Activated CD4-positive, alpha-beta T cell treated with anti-CD3 and anti-CD28 coated beads for 24 hours (primary cell): ENCODE measurements at regions not wholly inside any gene's neighbourhood (a gene's known extent, or its start where the extent isn't known, plus 50 kb on each side); places are given as distances from the start of the nearest gene placed in this dataset.

Experiments used
- DNase-seq, 2 donors: peaks; one replicate each; pipeline ENCODE4 v3.0.0-alpha.2; 2020; ENCODE audit warnings: low read depth in 2 of 2

DNA sequence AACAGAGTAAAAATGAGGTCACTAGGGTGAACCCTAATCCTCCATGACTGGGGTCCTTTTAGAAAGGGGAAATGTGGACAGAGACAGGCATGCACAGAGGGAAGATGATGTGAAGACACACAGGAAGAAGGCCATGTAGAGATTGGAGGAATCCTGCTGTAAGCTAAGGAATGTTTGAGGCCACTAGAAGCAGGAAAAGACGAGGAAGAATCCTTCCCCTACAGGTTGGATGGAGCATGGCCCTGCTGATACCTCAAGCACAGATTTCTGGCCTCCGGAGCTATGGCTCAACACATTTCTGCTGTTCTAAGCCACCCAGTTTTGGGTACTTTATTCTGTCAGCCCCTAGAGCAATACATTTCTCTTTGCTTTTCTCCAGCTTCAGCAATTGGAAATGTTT lies 486.9 kb downstream of the MIAT start:
- no peak for DNase-seq

DNA sequence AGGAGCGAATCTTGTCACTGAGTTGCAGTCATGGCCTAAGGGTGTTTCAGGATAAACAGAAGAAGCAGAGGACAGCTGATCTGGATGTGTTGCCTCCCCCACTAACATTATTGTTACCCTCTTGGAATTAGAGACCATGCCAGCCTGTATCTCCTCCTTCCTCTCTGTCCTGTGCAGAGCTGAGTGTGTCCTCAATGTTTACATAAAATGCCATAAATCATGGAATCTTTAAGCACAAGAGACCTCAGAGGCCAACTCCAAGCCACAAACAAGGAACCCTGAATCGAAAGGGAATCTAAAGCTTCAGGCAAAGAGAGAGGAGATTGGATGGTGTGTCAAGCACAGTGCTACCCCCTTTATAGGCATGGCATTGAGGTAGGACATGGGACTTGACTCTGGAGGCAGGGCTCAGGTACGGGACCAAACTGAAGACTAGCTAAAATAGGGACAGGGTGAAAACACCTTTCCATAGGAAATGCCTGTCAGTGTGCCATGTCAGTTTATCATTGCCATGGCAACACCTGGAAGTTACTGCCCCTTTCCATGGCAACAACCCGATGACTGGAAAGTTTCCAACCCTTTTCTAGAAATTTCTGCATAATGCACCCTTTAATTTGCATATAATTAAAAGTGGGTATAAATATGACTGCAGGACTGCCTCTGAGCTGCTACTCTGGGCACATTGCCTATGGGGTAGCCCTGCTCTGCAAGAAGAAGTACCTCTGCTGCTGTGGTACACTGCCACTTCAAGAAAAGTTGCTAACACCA lies 489.7 kb downstream of the MIAT start:
- DNase-seq = no peak

DNA sequence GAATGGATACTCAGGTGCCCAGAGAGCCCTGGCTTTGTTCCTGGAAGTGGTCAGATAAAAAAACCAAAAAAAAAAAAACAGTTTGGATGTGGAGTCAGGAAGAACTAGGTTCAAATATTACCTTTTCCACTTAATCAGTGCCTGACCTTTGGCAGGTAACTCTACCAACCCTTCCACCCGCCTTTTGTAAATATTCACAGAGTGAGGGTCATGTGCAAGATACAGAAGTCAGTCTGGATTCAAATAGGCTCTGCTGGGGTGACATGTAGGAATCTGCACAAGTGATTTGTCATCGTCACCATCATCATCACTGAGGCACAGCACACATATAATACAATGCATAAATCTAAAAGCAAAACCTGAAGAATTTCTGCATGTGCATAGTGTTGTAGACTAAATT lies 490.7 kb downstream of the MIAT start:
- no peak for DNase-seq

DNA sequence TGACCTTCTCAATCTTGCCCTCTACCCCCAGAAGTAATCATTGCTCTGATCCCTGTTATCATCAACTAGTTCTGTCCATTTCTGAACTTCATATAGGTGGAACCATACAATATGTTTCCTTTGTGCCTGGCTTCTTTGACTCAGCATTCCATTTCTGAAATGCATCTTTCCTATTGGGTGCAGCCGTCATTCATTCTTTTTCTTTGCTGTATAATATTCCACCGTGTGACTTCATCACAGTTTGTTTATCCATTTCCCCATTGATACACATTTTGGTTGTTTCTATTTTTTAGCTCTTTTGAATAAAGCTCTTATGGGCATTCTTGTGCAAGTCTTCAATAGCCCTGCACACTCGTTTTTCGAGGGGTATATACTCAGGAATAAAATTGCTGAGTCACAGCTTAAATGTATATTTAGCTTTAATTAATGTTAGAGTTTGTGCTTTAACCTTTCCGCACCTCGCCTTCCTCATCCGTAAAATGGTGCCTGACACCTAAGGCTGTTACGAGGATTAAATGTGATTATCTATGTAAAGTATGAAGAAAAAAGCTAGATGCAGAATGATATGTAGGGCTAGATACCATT lies 491.6 kb downstream of the MIAT start:
- no peak for DNase-seq

DNA sequence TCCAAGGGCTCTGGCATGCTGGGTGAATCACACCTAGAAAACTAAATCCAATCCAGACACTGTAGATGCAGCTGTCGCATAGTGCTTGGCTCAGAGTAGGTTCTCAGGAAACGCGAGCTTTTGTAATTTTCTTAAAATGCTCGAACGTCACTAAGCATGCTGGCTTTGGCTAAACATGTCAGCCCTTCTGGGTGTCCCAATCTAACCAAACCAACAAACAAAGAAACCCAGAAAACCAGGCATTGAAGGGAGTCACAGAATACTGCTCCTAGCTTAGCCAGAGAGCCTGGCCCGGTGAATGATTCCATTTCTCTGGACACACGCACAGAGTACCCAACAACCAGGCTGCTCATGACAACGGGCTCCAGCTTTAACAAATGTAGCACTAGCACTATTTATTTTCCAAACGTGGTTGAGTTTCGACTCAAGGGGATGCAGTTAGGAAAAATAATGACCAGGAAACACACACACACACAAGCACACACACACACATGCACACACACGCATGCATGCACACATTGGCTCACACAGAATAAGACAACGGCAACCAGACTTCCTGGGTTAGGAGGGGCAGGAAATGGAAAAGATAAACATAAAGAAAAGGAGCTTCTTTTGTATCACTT lies 492.6 kb downstream of the MIAT start:
- DNase-seq = no peak

DNA sequence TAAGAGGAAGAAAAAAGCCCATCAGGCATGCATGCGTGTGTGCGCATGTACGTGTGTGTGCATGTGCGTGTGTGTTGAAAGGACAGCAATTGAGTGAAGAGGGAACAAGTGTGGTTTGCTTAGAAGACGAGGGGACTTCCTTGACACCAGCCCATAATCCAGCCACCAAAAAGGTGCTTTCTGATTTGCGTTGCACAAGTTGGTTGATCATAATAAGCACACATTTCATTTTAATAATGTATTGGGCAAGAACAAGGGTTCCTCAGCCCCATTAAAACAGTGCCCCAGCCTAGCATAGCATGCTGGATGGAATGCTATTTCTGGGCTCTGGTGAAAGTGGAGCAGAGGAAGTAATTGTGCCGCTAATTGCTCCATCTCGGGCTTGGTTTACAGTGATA lies 493.2 kb downstream of the MIAT start:
- DNase-seq = no peak

DNA sequence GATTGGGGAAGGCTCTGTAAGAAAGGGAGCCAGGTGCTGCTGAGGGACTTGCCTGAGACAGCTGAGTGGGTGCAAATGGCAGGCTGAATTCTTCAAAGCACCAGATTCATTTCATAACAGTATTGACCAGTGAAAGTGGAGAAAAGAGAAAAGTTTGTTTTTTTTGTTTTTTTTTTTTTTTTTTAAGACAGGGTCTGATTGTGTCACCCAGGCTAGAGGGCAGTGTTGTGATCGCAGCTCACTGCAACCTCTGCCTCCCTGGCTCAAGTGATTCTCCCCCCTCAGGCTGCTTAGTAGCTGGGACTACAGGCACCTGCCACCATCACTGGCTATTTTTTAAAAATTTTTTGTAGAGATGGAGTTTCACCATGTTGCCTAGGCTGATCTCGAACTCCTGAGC lies 494.0 kb downstream of the MIAT start:
- DNase-seq = no peak

DNA sequence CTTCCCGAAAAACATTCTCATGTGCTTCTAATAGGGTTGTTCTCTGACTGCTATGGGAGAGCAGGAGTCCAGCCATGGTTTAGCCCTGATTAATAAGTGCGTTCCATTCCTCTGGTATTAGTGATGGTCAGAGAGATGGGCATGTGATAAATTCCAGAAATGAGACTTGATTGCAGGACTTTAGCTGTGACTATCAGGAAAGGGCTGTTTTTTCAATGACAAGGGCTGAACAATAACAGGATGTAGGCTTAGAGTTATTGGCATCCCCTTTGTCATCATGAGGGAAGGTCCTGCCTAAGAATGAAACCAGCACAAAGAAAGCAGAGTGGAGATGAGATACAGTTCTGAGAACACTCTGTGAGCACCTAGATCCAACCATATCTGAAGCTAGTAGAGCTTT lies 494.6 kb downstream of the MIAT start:
- DNase-seq = no peak

DNA sequence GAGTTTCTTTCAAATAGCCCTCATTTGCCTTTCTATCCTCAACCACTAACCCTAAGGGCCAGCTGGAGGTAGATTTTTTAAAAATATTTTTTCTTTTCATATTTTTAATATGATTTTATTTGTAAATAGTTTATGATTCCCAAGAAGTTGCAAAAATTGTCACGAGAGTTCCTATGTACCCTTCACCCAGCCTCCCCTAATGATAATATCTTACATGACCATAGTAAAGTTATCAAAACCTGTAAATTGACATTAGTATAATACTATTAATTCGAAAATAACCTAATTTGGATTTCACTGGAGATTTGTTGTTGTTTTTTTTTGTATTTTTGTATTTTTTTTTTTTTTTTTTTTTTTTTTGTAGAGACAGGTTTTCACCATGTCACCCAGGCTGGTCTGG lies 495.5 kb downstream of the MIAT start:
- DNase-seq = no peak

DNA sequence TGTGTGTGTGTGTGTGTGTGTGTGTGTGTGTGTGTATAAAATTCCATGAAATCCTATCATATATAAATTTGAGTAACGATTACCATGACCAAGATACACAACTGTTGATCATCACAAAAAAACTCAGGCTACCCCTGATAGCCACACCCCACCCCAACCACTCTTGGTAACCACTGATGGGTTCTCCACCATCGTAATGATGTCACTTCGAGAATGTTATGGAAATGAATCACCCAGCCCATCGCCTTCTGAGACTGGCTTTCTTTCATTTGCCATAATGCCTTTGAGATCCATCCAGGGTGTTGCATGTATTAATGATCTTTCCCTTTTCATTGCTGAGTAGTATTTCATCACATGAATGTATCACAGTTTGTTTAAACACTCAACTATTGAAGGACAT lies 496.0 kb downstream of the MIAT start:
- DNase-seq = no peak

DNA sequence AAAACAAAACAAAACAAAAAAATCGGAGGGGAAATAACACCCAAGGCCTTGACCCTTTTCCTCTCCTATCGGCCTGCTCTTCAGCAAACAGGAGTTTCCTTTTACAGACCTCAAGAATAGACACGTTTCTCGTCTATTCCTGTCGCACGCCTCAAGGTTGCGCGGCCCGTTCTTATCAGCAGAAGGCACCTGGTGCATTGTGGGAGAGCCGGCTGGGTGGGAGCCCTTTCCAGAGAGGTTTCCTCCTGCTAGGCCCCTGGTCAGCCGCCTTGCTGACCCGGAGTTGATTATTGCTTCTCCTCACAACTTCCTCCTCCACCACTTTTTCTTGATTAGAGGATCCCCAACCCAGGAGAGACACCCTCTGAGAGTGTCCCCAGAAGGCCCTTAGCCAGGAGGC lies 497.3 kb downstream of the MIAT start:
- DNase-seq = no peak

DNA sequence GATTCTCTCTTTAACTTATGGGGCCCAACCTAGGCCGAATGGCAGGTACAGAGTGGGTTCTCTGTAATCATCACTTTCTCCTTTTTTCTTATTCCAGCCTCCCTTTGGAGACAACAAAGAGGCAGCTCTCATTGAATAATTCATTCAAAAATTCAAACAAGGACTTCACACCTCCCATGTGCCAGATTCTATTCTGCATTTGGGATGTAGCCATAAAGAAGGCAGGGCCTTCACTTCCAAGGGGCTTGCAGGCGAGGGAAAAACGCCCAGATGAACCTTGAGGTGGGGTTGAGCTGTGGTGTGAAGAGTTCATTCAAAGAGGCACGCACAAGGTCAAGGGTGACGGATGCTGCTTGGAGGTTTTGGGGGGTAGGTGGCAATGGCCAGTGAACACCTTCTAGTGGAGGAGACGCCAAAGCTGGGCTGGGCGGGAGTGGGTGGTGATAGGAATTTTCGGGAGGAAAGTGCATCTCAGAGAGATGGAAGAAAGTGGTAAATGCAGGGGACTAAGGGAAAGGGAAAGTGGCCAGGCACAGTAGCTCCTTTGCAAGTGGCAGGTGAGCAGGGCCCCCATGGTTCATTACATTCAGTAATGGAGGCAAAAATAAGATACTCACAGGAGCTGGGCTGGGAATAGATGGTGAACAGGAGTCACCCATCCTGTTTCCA lies 499.6 kb downstream of the MIAT start:
- no peak for DNase-seq

DNA sequence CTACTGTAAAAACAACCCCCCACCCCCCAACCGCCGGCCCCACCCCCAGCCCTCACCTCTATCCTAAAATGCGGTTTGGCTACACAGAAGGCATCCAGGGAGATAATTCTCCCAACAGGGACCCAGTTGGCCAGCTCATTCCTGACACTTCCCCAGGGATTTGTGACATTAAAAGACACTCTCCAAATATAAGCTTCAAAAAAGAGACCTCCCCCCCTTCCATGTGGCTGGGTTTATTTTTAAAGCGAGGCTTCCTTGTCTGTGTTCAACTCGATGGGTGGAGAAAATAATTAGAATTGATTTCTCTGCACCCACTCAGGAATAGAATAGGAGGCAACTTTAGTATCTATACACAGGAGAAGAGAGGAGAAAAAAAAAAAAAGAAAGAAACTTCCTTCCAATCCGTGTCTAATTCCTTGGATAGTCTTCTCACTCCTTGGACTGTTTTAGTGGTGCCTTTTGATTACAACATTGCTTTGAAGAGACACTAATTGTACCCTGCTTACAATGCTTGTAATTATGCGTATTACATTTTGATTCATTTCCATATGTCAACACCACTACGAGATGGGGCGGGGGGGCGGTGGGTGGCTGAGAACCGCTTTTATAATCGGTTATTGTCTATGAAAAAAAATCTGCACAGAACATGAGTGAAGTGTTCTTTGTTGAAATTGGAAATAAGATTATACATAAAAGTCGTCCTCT lies 500.4 kb downstream of the MIAT start:
- DNase-seq = no peak

DNA sequence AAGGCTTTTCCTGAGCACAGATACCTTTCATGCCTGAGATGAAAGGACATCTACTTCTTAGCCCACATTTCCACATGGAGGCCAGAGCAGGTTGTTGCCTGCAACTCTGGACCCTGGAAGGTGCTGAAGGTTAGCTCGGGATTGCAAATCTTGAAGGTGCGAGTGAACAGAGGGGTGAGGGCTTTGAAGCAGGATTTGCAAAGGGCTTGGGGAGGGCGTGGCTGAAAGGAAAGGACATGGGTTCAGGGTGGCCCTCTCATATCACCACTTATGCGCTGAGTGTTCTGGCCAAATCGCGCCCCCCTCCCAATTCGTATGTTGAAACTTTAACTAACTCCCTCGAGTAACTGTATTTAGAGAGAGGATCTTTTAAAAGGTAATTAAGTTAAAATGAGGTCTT lies 501.6 kb downstream of the MIAT start:
- no peak for DNase-seq

DNA sequence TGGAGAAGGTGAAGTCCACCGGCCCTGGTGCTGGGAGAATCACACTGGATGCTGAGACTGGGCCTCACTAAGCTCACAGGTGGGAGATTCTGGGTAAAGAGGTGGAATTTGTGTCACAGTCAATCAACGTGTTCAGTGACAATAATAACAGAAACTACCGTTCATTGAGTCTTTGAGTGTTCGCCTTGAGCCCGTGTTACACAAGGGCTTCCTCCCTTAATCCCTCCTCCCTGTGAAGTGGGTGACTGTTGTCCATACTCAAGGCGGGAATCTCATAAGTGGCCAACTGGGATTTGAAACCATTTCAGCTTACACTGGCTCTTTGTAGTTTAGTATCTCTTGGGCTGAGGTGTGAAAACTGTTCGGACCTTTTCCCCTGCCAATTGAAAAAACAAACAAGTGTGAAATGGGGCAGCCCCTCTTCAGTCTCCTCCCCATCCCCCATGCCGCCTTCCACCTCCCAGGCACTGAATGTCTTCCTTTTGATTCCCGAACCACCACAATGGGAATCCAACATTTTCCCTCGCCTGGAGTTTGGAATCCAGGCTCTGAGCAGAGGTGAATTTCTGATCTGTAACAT lies 502.4 kb downstream of the MIAT start:
- no peak for DNase-seq

DNA sequence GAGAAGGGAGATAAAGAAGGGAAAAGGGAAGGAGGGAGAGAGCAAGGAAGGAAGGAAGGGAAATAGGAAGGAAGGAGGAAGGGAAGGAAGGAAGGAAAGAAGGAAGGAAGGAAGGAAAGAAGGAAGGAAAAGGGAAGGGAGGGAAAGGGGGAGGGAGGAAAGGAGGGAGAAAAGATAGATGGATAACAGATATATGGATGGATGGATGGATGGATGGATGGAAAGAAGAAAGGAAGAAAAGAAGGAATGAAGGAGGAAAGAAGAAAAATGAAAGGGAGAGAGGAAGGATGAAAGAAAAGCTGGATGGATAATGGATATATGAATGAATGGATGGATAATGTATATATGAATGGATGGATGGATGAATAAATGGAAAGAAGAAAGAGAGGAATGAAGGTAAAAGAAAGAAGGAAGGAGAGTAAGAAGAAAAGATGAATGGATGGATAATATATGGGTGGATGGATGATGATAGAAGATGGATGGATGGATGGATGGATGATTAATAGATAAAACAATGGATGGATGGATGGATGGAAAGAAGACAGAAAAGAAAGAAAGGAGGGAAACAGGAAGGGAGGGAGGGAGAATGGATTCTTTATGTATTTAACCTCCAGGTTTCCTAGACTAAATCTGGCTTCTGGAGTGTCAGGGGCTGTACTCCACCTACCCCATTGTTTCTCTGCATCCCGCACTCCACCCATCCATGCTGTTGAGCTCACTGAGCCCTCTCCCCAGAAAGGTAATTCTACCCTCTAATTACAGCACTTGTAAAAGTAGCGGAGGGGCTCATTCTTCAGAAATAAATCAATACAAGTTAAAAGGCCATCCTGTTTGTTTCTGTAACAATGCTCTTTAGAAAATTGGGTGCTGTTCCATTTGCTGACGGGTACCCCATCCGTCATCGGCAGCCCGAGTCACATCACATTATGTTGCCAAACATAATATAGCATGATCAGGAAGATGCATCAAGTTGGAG lies 506.1 kb downstream of the MIAT start:
- no peak for DNase-seq

DNA sequence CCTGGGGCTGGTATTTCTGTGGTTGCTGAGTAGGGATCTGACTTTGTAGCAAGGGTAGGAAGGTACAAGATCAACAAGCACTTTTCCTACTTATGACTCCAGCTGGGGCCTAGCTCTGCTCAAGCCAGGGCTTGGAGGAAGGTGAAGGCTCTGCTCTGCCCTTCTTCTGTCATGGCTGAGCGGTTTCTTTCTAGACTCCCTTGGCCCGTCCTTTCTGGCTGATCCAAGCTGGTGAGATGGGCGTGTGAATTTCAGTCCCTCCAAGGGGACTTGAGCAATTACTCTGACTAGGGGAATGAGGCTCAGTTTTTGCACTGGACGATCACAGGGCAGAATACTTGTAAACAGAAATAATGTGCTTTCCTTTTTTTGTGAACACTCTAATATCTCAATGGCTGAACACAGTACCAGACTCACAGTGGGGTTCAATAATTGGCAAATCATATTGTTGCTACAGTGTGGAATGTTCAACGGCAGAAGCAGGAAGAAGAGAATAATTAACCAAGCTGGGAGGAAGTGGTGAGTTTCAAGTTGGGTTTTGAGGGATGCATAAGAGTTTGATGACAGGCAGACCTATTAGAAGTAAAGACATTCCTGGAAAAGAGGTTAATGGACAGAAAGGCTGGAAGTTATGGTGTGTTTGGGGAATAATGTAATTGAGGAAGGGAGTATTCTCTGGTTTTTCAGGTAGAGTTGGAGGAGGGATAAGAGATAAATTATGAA lies 507.6 kb downstream of the MIAT start:
- DNase-seq = no peak

DNA sequence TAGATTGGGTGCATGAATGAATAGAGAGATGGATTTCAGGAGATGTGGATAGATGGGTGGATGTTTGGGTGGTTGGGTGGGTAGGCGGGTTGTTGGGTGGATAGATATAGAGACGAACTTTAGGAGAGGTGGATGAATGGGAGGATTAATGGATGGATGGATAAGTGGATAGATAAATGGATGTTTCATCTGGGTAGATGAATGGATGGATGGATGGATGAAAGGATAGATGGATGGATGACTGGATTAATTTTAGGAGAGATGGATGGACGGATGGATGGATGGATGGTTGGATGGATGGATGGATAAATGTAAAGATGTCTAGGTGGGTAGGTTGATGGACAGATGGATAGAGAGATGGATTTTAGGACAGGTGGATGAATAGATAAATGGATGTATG lies 511.3 kb downstream of the MIAT start:
- no peak for DNase-seq

DNA sequence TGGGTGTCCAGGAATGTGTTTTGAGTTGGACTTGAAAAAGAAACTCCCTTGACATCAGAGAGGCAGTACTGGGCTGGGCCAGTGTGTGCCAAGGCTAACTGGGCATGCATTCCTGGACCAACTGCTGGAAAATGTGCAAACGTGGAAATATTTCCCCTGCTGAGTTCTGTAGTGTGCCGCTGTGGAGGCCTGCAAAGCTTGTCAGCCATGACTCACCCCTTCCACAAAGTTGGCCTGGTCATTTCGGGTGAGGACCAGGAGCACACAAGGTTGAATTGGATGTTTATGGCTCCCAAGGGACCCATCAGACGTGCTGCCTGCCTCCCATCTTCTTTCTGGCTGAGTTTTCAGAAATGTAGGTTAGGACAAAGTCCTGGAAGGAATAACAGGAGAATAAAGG lies 513.1 kb downstream of the MIAT start:
- DNase-seq = no peak

DNA sequence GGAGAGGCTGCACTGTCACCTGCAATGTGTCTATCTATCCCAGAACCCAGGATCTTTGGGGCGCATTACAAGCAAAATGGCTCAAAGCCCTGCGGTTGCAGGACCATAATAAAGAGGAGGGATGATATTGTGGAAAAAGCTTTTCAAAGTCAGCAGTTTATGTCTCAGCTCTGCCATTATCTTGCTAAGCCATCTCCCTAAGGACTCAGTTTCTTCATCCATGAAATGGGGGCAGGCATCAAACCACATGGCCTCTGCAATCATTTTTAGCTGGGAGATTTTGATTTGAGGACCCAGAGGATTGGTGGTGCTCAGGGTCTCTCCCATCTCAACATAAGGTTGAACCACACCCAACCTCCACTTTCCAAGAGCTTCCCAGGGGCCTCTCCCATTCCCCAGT lies 513.8 kb downstream of the MIAT start:
- no peak for DNase-seq
